GM12865 (cell line): ENCODE measurements at regions not wholly inside any gene's neighbourhood (a gene's known extent, or its start where the extent isn't known, plus 50 kb on each side); places are given as distances from the start of the nearest gene placed in this dataset.

Experiments
- DNase-seq: peaks from one replicate; pipeline ENCODE4 v3.0.0; 2010; ENCODE audit warnings: low read depth
- H3K4me3 ChIP-seq: 2 replicates; pipeline ENCODE4 v1.5.1; 2011; ENCODE audit warnings: mild to moderate bottlenecking, low read depth, low read length, control low read depth
- TF ChIP-seq, protein P1 (sequence below): IDR thresholded peaks from 2 replicates; pipeline ENCODE4 v1.5.1; 2011; ENCODE audit warnings: low read length, control low read depth, low read depth, inconsistent platforms; ENCODE audit not compliant: insufficient read depth; ENCODE audit errors: missing control alignments

- H3K4me3 ChIP-seq, result no peak overlapping the region
- TF ChIP-seq, protein P1, sequence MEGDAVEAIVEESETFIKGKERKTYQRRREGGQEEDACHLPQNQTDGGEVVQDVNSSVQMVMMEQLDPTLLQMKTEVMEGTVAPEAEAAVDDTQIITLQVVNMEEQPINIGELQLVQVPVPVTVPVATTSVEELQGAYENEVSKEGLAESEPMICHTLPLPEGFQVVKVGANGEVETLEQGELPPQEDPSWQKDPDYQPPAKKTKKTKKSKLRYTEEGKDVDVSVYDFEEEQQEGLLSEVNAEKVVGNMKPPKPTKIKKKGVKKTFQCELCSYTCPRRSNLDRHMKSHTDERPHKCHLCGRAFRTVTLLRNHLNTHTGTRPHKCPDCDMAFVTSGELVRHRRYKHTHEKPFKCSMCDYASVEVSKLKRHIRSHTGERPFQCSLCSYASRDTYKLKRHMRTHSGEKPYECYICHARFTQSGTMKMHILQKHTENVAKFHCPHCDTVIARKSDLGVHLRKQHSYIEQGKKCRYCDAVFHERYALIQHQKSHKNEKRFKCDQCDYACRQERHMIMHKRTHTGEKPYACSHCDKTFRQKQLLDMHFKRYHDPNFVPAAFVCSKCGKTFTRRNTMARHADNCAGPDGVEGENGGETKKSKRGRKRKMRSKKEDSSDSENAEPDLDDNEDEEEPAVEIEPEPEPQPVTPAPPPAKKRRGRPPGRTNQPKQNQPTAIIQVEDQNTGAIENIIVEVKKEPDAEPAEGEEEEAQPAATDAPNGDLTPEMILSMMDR, result no peak
- DNase-seq, result no peak
These were observed 605.2 kb downstream of the KCNJ2 start for GRCh38 chr17:70774339-70775117.

DNA sequence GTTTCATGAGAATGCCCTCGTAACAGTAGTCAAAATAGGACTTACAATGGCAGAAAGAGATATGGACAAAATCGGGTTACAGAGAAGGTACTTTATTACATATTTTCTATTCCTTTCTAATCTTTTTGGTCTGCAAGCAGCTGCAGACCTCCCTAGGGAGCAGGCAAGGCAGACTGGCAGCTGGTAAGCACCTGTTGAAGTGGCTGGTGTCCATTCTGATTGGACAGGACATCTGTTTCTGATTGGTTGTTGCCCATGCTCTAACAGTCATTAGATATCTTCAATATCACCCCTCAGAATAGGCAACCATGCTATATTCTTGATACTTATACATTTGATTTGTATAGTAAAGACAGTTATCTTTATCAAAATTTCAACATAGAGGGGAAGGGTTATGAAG, 606.3 kb downstream of the KCNJ2 start:
- TF ChIP-seq, protein P1, result no peak
- no peak for DNase-seq
- H3K4me3 ChIP-seq, result no peak overlapping the region

DNA sequence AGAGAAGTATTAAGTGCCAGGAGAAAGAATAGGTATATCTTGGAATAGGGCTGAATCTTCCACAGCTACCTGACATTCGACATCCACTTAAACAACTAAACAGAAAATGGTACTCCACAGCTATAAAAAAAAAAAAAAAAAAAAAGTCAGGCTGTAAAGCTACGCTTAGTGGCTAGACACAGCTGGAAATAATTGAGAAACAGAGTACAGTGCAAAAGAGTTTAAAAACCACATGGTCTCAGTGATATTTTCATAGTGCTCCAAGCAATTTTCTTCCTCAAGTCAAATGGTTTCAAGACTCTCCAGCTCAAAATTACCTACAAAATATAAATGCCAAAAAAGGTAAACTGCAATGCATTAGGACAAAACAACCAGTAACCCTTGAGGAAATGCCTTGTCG, 607.1 kb downstream of the KCNJ2 start:
- H3K4me3 ChIP-seq, result no peak overlapping the region
- no peak for DNase-seq
- TF ChIP-seq, protein P1, result no peak

GRCh38 chr17:70780031-70780430, 610.7 kb downstream of the KCNJ2 start:
- no peak overlapping the region for H3K4me3 ChIP-seq
- no peak for DNase-seq
- TF ChIP-seq, protein P1, result no peak

DNA sequence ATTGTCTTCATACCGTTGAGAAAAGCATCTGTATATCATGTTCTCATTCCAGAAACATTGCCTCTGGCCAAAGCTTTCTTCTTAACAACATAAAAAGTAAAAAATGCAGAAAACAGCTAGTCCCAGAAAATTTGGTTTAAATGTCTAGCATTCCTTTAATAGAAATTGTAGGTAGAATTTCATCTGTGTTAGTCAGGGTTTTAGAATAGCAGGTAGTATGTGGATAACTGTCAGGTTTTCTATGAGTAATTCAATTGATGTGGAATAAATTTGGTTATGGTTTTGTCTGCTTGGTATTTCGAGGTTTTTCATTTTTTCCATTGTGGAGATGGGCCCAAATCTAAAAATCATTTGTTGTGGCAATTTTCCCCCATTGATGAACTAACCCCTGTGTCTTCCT, 616.7 kb downstream of the KCNJ2 start:
- H3K4me3 ChIP-seq, result no peak overlapping the region
- no peak for DNase-seq
- TF ChIP-seq, protein P1, result no peak

- H3K4me3 ChIP-seq, result no peak overlapping the region
- TF ChIP-seq, protein P1, result no peak
- no peak for DNase-seq
These were observed 618.5 kb downstream of the KCNJ2 start for GRCh38 chr17:70787721-70788300.
